GM19328 (cell line): ENCODE measurements at regions not wholly inside any gene's neighbourhood (a gene's known extent, or its start where the extent isn't known, plus 50 kb on each side); places are given as distances from the start of the nearest gene placed in this dataset.

ENCODE experiments used
- ATAC-seq: cut with Tn5 transposase; IDR thresholded peaks from one replicate; pipeline ENCODE4 v1.9.1; 2021; ENCODE audit warnings: mild to moderate bottlenecking, moderate library complexity; ENCODE audit not compliant: unreplicated experiment

- no peak for ATAC-seq
Measured at GRCh38 chr5:163619951-163620350, 114.5 kb downstream of the MAT2B start.

- ATAC-seq, result no peak
Measured at GRCh38 chr5:163622799-163623198, 117.4 kb downstream of the MAT2B start.

GRCh38 chr5:163623524-163623923 lies 118.1 kb downstream of the MAT2B start:
- no peak for ATAC-seq

- no peak for ATAC-seq
Measured at GRCh38 chr5:163623986-163624385, 118.6 kb downstream of the MAT2B start.

GRCh38 chr5:163624431-163624830 lies 119.0 kb downstream of the MAT2B start:
- no peak for ATAC-seq

GRCh38 chr5:163626904-163627434 lies 121.5 kb downstream of the MAT2B start:
- ATAC-seq, result no peak

- no peak for ATAC-seq
Measured at GRCh38 chr5:163631856-163632255, 126.4 kb downstream of the MAT2B start.

- ATAC-seq, result no peak
Measured at GRCh38 chr5:163633926-163634460, 128.6 kb downstream of the MAT2B start.

GRCh38 chr5:163635631-163636030 lies 130.2 kb downstream of the MAT2B start:
- ATAC-seq, result no peak

GRCh38 chr5:163642904-163643303 lies 137.5 kb downstream of the MAT2B start:
- no peak for ATAC-seq

GRCh38 chr5:163645421-163646416 lies 140.3 kb downstream of the MAT2B start:
- ATAC-seq, result no peak

GRCh38 chr5:163649514-163649913 lies 144.1 kb downstream of the MAT2B start:
- ATAC-seq, result no peak

- ATAC-seq, result no peak
Measured at GRCh38 chr5:163653526-163653925, 148.1 kb downstream of the MAT2B start.

- ATAC-seq, result no peak
Measured at GRCh38 chr5:163658702-163659567, 153.5 kb downstream of the MAT2B start.

- no peak for ATAC-seq
Measured at GRCh38 chr5:163659568-163659902, 154.1 kb downstream of the MAT2B start.

- no peak for ATAC-seq
Measured at GRCh38 chr5:163660486-163660885, 155.1 kb downstream of the MAT2B start.

GRCh38 chr5:163661360-163661759 lies 155.9 kb downstream of the MAT2B start:
- no peak for ATAC-seq

GRCh38 chr5:163670036-163670435 lies 164.6 kb downstream of the MAT2B start:
- ATAC-seq, result no peak

GRCh38 chr5:163677092-163677491 lies 171.7 kb downstream of the MAT2B start:
- no peak for ATAC-seq

- ATAC-seq, result no peak
Measured at GRCh38 chr5:163682234-163682633, 176.8 kb downstream of the MAT2B start.

- ATAC-seq, result no peak
Measured at GRCh38 chr5:163687414-163687813, 182.0 kb downstream of the MAT2B start.
